WTC11 (cell line): ENCODE measurements at regions not wholly inside any gene's neighbourhood (a gene's known extent, or its start where the extent isn't known, plus 50 kb on each side); places are given as distances from the start of the nearest gene placed in this dataset.

Experiments
- ATAC-seq: fragments of 200-7000 bp; cut with Tn5 transposase; 2 replicates; pipeline ENCODE4 v1.10.0; 2021; ENCODE audit warnings: mild to moderate bottlenecking, moderate library complexity
- CTCF ChIA-PET: fragments of 300-600 bp; sonication (Branson Sonifier 250); formaldehyde crosslinking; loops from one replicate; lab custom pipeline; 2021; ENCODE audit warnings: antibody characterized with exemption; lab: Charles Lee
- POLR2A ChIA-PET: fragments of 350-600 bp; sonication (Branson Sonifier 250); formaldehyde crosslinking; loops from one replicate; lab custom pipeline; 2021; ENCODE audit warnings: antibody characterized with exemption; lab: Charles Lee
- DNase-seq: peaks from one replicate; pipeline ENCODE4 v3.0.0; 2021; ENCODE audit warnings: low spot score
- H3K27ac Mint-ChIP-seq: 2 replicates; pipeline ENCODE4 v1.8.0; 2021; ENCODE audit warnings: mixed read lengths
- H3K27me3 Mint-ChIP-seq: 2 replicates; pipeline ENCODE4 v1.8.0; 2021; ENCODE audit warnings: low read depth, mild to moderate bottlenecking, moderate library complexity, mixed read lengths
- H3K36me3 Mint-ChIP-seq: 2 replicates; pipeline ENCODE4 v1.8.0; 2021; ENCODE audit warnings: mixed read lengths
- H3K4me1 Mint-ChIP-seq: 2 replicates; pipeline ENCODE4 v1.8.0; 2022; ENCODE audit warnings: mixed read lengths
- H3K4me3 Mint-ChIP-seq: 2 replicates; pipeline ENCODE4 v1.8.0; 2021; ENCODE audit warnings: mild to moderate bottlenecking, moderate library complexity, mixed read lengths
- H3K9me3 Mint-ChIP-seq: 2 replicates; pipeline ENCODE4 v1.8.0; 2021; ENCODE audit warnings: mixed read lengths
- AFF4 ChIP-seq: sonication (generic); formaldehyde crosslinking; IDR thresholded peaks from 2 replicates; pipeline ENCODE4 v1.8.1; 2023; ENCODE audit warnings: mild to moderate bottlenecking, missing genetic modification reagents, borderline replicate concordance
- AR ChIP-seq: fragments of 250-450 bp; sonication (Bioruptor Pico); IDR thresholded peaks from 2 replicates; pipeline ENCODE4 v1.9.0; 2021; ENCODE audit warnings: mild to moderate bottlenecking
- ARID4B ChIP-seq: sonication (generic); formaldehyde crosslinking; IDR thresholded peaks from 2 replicates; pipeline ENCODE4 v1.8.0; 2023; ENCODE audit warnings: missing genetic modification reagents, mild to moderate bottlenecking, borderline replicate concordance
- ATF2 ChIP-seq: sonication (generic); formaldehyde crosslinking; IDR thresholded peaks from 2 replicates; pipeline ENCODE4 v1.8.1; 2022; ENCODE audit warnings: low read depth, missing genetic modification reagents, borderline replicate concordance
- ATF6 ChIP-seq: sonication (generic); formaldehyde crosslinking; IDR thresholded peaks from 2 replicates; pipeline ENCODE4 v1.8.1; 2023; ENCODE audit warnings: mild to moderate bottlenecking, missing genetic modification reagents
- GTF2I ChIP-seq: fragments of 250-450 bp; sonication (Bioruptor Pico); conservative IDR thresholded peaks from 2 replicates; pipeline ENCODE4 v1.4.0; 2021; ENCODE audit warnings: mild to moderate bottlenecking
- NFYB ChIP-seq: sonication (generic); formaldehyde crosslinking; conservative IDR thresholded peaks from 2 replicates; pipeline ENCODE4 v1.8.0; 2022; ENCODE audit warnings: low read depth, missing genetic modification reagents
- TEAD4 ChIP-seq: sonication (generic); formaldehyde crosslinking; IDR thresholded peaks from 2 replicates; pipeline ENCODE4 v1.8.0; 2022; ENCODE audit warnings: mild to moderate bottlenecking, missing genetic modification reagents
- TP53 ChIP-seq: sonication (generic); formaldehyde crosslinking; IDR thresholded peaks from 2 replicates; pipeline ENCODE4 v1.8.1; 2023; ENCODE audit warnings: mild to moderate bottlenecking, missing genetic modification reagents
- ZBTB21 ChIP-seq: sonication (generic); formaldehyde crosslinking; IDR thresholded peaks from 2 replicates; pipeline ENCODE4 v1.8.1; 2023; ENCODE audit warnings: mild to moderate bottlenecking, missing genetic modification reagents, borderline replicate concordance
- ZBTB43 ChIP-seq: sonication (generic); formaldehyde crosslinking; IDR thresholded peaks from 2 replicates; pipeline ENCODE4 v1.8.1; 2023; ENCODE audit warnings: mild to moderate bottlenecking, missing genetic modification reagents
- ZMAT4 ChIP-seq: fragments of 250-450 bp; sonication (Bioruptor Pico); IDR thresholded peaks from 2 replicates; pipeline ENCODE4 v1.9.0; 2021; ENCODE audit warnings: mild to moderate bottlenecking
- ZNF396 ChIP-seq: fragments of 250-450 bp; sonication (Bioruptor Pico); IDR thresholded peaks from 2 replicates; pipeline ENCODE4 v1.8.0; 2021; ENCODE audit warnings: mild to moderate bottlenecking, moderate library complexity, borderline replicate concordance
- ZNF671 ChIP-seq: fragments of 250-450 bp; sonication (Bioruptor Pico); IDR thresholded peaks from 2 replicates; pipeline ENCODE4 v1.8.0; 2021; ENCODE audit warnings: mild to moderate bottlenecking

GRCh38 chr10:84012831-84013458, 126.4 kb upstream of the GHITM start:
- H3K36me3 Mint-ChIP-seq = no peaks in the 10 kb centered on the region
- no peak overlapping the region for H3K27ac Mint-ChIP-seq
- ChIA-PET POLR2A (no interaction called here), CTCF (interaction anchor here (1.1 kb wide), 1 partner anchor 14 kb away, joined by 6 read pairs; no protein-coding TSS in a partner anchor)
- no peaks in the 10 kb centered on the region for H3K27me3 Mint-ChIP-seq
- no peak for DNase-seq
- TF ChIP-seq AFF4 (CRISPR knock-in tag) (no peak), ATF2 (CRISPR knock-in tag) (no peak), ZNF671 (CRISPR knock-in tag) (no peak), ARID4B (CRISPR knock-in tag) (no peak), AR (no peak)
- no peak overlapping the region for H3K4me3 Mint-ChIP-seq
- H3K4me1 Mint-ChIP-seq = peaks cover 13% of the 10 kb centered on the region
- no peak for ATAC-seq
- peaks cover 21% of the 10 kb centered on the region for H3K9me3 Mint-ChIP-seq

GRCh38 chr10:84015877-84016595, 123.3 kb upstream of the GHITM start:
- H3K36me3 Mint-ChIP-seq = no peaks in the 10 kb centered on the region
- no peaks in the 10 kb centered on the region; the same call in 1 of the 2 replicates for H3K27me3 Mint-ChIP-seq
- TF ChIP-seq ZBTB43 (CRISPR knock-in tag) (no peak), ATF6 (CRISPR knock-in tag) (no peak), NFYB (CRISPR knock-in tag) (no peak), TEAD4 (no peak), GTF2I (CRISPR knock-in tag) (no peak), ZNF396 (CRISPR knock-in tag) (no peak), ZMAT4 (no peak), TP53 (CRISPR knock-in tag) (no peak), ZBTB21 (CRISPR knock-in tag) (no peak)
- TF ChIP-seq, all 79 proteins: peak for 0
- H3K9me3 Mint-ChIP-seq = peaks cover 21% of the 10 kb centered on the region
- ChIA-PET POLR2A (no interaction called here), CTCF (interaction anchor here (3.4 kb wide), 1 partner anchor 11 kb away, joined by 22 read pairs; no protein-coding TSS in a partner anchor)
- no peak overlapping the region for H3K27ac Mint-ChIP-seq
- ATAC-seq (no peak), DNase-seq (no peak)
- H3K4me1 Mint-ChIP-seq = peaks cover 13% of the 10 kb centered on the region
- no peak overlapping the region for H3K4me3 Mint-ChIP-seq
